HG03139 (cell line): ENCODE measurements at regions not wholly inside any gene's neighbourhood (a gene's known extent, or its start where the extent isn't known, plus 50 kb on each side); places are given as distances from the start of the nearest gene placed in this dataset.

Experiments used
- ATAC-seq: cut with Tn5 transposase; IDR thresholded peaks from one replicate; pipeline ENCODE4 v1.9.1; 2021; ENCODE audit not compliant: unreplicated experiment

DNA sequence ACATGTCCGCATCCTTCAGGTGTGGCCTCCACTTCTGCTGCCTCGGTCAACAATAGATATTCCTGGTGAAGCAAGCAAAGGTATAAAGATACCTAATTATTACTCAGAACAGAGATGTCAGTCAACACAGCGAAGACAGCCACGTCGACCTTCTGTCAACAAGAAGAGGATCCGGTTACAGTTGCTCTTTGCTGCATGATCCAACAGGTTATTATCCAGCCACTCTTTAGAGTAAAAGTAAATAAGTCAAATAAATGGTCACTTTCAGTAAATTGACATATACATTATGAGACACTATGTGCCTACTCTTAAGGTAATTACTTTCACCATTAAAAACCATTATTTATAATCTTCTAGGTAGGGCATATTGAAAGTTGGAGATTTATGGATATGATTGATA is 356.8 kb upstream of the ATP11B start:
- ATAC-seq: no peak

DNA sequence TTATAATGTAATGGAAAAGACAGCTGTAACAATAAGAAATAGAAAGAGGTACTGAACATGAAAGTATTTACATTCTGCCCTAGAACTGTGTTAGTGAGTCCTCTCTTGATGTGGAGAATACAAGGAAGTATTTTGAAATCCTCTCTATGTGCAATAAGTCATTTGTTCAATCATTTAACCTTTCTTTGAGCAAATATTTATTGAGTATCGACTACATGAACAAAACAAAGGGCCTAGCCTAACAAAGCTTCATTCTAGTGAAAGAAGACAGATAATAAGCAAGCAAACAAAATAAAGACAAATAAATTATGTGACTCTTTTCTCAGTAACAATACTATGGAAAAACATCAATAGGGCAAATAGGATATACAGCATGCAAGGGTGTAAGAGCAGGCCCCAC is 354.9 kb upstream of the ATP11B start:
- no peak for ATAC-seq

DNA sequence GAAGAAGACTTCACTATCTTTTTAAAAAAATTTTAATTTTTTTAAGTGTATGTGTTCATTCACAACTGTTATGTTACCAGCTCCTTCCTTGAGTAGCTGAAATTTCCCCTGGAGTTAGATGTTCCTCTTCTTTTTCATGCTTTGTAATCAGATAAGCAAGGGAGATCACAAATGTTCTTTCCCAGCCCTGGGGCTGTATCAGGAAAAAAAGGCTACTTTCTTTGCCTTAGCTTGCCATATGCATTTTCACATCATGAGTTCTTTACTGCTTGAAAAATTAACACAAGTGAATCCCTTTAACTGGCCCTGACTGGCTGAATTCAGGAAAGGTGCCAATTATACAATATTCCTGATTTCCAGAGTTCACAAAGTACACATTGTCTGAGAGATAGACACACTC is 353.2 kb upstream of the ATP11B start:
- ATAC-seq: no peak

DNA sequence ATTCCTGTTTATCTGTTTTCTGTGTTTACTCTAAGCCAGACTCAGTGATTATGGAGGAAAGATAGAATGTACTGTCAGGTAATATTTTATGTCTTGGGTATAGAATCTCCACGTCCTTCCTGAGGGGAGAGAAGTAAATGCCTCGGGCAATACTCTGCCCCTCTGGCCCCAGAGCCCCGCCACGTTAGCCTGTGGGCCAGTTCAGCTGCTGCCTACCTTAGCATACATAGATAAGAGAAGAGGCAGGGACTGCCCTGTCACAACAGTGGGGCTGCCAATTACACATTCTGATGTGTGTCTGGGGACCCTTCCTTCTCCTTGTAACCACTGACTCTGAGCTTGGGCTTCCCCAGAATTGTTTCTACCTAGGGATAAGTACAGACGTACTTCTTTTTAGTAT is 347.7 kb upstream of the ATP11B start:
- no peak for ATAC-seq

DNA sequence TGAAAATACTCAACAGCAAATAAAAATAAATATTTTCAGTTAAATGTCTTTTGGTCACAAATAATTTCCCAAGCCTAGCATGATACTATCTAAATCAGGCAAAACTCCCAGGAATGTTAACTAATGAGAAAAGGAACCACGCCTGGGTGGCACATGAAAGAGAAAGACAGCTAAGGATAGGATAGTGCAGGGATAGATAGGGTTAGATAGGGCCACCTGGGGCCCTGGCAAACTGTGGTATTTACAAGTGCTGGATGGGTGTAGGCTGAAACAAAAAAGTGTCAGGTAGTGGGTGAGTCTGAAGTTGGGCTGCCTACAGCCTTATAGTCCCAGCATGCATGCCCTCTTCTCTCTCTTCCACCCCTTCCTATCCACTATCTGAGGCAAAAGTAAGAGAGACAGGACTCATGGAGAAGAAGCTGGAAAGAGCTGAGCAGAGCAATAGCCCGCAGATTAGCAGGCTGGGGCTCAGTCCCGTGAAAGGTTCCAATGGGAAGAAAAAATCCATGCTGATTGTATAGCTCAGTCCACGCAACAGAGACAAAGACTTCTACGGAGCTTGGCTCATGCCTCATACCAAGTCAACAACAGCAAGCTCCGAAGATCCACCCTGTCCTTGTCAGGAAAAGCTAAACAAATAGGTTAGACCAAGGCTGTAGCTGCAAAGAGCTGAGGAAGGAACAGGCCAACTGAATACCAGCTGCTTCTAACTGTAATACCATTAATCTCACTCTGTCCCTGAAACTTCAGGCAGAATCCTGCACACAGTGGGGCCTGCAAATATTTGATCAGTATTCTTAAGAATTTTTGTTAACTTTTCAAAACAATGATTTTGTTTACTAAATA is 342.1 kb upstream of the ATP11B start:
- no peak for ATAC-seq

DNA sequence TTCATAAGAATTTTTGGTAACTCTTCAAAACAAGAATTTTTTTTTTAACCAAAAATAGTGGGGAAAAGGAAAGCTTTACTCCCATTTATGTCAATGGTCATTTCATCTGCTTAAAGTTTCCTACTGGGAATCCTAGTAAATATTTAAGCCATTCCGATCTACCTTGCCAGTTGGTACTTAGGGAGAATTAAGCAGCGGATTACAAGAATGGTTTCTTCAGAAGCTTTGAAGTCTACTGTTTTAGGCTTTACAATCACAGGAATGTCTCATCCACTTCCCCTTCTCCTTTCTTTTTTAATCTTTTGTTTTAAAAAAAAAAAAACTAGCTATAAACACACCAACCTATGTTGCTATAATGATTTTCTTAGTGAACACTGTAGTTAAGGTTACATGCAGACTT is 341.4 kb upstream of the ATP11B start:
- no peak for ATAC-seq

DNA sequence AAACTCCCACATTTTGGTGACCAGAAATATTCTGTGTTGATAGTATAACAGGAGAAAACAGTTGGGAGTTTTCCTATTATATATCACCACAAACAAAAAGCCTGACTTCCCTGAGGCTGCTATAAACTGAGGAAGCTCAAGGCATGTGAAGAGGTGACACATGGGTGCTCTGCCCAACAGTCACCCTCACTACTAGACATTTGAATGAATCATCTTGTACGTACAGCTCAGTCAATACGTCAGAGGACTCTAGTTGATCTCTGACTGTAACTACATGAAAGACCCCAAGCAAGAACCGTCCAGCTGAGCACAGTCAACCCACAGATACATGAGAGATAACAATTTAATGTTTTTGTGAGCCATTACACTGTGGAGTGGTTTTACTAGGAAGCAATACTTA is 338.3 kb upstream of the ATP11B start:
- ATAC-seq: no peak

DNA sequence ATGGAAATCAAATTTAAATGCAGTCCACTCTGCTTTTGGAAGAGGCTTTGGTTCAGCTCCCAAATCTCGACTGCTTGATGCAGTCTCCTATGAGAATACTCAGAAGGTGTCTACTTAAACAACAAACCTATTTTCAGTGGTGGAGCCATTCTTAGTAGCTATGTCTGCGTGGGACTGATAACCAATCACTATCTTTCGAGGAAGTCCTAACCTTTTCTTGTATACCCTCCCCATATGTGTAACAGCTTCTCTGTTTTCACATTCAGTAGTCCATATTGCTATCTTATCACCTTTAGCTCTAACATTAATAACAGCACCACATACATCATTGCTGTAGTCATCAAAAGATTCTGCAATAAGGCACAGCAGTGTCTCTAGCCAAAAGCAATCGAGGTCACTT is 333.0 kb upstream of the ATP11B start:
- no peak for ATAC-seq

DNA sequence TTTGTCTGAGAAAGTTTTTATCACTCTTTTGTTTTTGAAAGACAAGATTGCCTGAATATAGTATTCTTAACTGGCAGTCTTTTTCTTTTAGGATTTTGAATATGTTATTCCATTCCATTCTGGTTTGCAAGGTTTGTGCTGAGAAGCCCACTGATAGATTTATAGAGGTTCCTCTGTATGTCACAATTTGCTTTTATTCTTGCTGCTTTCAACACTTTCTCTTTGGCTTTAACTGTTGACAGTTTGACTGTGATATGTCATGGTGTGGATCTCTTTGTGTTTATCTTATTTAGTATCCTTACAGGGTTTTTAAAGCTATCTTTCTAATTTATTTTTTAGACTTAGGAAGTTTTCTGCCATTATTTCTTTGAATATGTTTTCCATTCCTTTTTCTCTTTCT is 331.2 kb upstream of the ATP11B start:
- no peak for ATAC-seq

DNA sequence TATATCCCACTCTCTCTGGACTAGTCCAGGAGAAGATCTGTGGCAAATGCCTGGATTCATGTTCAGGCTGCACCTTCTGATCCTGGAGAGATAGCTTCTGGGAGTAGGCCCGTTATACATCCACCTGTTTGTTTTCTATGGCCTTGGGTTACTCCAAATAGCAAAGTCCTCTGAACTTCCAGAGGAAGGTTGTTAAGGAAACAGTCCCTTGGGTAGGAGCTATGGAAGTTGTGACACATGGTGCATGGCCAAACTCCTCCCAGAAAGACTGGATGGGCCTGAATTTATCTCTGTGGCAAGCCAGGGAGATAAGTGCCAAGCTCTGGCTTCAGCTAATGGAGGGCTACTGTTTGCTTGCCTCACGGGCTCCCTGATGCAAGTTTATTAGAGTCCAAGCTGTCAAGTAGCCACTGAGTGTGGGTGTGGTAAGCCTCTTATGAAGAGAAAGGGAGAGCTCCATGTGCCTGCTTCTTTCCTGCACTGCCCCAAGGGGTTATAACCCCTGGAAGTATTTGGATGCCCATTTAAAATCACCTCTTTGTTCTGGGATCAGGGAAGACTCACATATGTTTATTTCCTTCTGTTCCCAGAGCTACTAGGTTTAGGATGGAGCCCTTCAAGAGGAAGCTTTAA is 328.7 kb upstream of the ATP11B start:
- no peak for ATAC-seq

DNA sequence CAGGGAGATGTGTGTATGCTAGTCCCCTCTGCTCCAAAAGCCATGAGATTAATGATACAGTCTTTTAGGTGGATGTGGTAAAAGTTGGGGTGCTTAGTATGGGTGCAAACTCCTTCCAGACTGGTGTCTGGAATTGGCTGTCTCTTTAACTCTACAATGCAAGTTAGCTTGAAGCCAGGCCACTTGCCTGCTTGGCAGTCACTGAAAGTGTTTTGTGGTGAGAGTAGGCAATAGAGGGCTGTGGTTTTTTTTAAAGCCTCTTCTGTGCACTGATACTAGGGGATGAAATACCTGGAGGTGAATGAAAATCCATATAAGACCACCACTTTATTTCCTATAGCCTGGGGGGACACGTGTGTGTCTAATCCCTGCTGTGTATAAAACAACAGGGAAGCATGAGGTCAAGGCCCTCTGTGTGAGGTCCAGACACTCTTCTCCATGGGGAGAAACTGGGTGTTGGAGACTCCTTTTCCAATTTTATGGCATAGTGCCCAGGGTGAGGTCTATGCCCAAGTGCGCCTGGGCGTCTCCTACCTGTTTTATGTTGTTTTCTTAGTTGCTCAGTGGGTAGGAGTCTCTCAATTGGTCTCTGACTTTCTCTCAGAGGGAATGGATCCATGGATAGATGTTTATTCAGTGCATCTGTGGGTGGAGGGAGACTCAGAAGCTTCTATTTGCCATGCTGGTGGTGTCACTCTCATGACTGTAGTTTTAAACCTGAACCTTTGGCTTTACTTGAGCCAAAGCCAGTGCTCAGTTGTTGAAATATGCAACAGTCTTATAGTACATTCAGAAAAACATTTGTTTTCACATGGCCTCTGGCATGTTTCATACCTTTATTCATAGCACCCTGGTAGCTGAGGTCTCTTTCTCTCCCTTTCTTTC is 327.8 kb upstream of the ATP11B start:
- ATAC-seq: no peak

DNA sequence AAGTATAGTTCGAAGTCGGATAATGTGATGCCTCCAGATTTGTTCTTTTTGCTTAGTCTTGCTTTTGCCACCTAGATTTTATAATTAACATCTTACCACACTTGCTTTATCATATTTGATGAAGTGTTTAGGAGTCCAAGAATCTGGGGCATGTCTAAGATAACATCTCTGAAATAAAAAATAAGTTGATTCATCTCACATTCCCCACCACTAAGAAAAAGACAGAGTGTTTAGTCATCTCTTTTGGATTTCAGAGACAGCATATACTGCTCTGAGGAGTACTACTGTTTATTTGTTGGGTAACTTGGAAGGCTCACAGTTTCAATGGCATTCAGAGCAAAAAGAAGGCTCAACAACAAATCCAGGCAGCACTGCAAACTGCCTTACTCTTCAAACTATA is 324.2 kb upstream of the ATP11B start:
- no peak for ATAC-seq

DNA sequence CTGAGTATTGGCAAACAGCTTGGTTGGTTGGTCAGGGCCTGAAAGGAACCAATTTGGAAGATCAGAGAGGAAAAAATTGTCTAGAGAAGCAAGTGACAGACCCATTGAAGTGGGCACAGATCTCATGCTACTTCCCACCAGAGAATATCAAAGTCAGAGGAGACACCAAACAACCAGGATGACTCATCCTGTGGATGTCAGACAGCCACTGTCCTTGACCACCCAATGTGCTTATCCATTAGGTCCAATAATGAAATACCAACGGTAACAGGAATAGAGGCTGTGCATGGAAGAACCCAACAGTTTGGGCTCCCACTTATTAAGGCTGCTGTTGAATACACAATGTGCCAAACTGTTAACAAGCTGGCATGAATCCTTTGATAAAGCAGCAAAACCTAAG is 323.1 kb upstream of the ATP11B start:
- no peak for ATAC-seq

DNA sequence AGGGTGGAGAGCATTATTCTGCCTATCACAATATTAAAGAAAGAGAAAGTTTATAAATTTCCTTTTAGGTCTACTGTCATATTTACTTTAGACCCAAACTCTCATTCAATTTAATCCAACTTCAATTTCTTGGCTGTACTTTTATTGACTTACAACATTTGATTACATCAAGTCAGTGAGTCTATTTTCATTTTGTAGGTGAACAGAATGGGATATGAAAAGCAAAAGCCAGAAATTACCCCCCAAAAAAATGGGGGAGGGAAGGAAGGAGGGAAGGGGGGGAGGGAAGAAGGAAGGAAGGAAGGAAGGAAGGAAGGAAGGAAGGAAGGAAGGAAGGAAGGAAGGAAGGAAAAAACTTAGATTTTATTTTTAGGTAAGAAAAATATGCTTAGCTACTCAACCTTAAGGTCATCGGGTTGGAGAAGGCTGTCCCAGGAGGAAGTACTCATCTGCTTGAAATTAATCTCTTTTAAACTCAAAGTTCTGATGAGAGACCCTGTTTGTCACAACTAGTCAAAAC is 320.1 kb upstream of the ATP11B start:
- ATAC-seq: no peak

DNA sequence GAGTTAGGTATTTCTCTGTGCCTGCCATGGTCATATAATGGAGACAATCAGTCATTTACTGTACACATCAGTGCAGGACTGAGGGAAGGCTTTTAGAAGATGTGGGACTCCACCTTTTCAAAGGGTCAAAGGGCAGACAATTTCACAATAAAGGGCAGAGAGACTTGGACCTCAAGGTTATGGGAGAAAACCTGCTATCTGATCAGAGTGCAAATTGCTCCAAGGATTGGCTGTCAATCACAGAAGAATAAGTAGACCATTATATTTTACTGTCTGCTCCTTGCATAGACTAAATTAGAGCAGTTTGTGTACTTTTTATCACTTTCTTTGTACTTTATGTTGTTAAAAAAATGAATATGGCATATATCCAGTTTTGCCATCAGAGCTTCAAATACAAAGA is 314.9 kb upstream of the ATP11B start:
- no peak for ATAC-seq

DNA sequence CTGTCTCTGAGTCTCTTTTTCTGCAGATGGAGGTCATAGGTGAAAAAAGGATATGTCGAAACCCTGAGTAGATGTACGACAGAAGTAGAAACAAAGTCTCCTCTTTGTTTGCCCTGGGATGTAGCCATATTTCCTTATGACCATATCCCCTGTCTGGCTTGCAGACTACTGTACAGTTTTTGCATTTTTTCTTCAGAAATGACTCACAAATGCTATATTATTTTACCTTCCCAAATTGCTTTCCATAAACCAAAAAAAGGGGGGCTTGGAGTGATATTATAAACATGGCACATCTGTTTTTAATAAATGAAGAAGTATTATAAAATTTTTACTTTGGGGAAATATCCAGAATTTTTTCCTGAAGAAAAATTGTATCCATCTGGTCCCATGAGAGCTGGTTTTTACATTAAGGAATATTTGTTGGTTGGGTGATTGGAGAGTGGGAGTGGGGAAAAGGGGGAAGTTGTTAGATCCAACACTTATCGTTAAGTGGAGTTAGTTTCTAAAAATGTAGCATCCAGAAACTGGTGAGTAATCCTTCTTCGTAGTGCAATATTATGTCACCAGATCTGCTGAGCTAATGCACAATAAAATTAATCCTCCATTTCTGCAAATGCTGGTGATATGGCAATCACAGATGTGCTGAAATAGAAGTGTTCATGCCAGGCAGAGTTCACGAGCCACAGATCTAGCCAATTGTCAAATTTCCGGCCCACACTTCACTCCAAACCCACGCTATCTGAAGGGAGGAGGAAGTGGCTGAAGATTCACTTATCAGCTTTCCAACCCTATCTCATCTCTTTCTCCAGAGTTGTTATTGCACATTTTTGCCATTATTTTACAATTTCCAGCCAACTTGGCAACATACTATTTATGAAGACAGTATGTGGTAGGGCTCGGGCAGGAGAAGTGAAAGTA is 313.6 kb upstream of the ATP11B start:
- no peak for ATAC-seq

DNA sequence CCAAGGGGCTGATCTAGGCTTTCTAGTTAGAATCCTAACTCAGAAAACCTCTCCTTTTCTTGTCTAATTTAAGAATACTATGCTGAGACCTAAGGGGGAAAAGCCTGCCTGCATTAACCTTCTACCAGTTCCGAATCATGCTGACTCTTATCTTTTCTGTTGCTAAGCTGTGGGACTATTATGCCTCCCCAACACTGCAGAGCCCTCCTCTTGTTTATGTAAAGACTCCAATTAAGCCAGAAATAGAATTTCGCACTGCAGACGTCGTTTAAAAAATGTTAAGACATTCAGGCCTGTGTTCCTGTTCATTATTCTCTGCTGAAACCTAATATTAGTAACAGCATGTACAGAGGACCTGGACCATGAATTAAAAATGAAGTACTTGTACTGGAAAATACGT is 310.6 kb upstream of the ATP11B start:
- ATAC-seq: no peak

DNA sequence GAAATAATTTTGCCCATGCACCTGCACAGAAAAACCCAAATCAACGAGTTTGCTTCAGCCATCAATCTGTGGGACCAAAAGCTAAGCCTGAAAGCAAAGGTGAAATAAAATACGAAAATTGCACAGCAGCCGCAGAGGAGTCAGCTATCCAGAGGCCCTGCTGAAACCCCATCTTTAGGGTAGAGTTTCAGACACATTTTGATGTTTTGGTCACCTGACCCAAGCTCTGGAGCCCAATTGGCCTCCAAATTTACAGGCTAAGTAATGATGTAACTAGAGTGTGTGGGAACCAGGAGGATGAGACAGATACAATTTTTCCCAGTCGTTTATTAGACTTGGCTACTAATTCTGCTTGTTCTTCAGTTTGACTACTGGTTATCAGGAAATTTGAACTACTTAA is 308.6 kb upstream of the ATP11B start:
- no peak for ATAC-seq

DNA sequence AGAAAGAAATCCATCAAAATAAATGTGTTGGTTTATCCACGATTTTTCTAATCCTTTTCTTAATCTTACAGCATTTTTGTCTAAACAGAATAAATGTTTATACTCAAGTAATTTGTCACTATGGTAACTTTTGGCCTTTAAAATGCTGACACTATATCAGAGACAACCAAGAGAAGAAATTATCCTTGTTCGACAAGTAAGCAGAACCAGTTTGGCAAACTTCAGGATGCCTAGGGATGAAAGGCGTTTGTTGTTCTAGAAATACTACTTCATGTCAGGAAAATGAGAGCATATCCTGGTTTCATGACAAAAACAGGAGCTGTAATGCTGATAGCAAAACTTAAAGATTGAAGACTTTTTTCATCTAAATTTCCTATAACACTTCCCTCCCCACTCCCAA is 308.0 kb upstream of the ATP11B start:
- ATAC-seq: no peak

DNA sequence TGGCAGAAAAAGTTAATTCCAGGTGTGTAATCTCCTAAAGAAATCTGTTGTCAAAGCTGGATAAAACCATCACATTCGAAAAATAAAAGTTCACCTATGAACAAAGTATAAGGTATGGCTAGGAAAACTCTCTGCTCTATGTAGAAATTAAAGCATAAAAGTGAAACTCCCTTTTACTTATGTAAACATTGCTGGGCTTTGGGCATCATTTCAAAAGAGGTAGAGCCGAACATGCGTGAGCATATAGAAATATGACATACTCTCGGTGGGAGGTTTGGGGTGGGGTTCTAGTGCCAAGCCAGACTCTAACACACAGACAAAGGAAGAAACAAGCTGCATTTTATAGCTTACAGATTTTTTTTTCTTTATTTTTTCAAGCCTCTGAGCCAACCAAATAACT is 306.8 kb upstream of the ATP11B start:
- no peak for ATAC-seq

DNA sequence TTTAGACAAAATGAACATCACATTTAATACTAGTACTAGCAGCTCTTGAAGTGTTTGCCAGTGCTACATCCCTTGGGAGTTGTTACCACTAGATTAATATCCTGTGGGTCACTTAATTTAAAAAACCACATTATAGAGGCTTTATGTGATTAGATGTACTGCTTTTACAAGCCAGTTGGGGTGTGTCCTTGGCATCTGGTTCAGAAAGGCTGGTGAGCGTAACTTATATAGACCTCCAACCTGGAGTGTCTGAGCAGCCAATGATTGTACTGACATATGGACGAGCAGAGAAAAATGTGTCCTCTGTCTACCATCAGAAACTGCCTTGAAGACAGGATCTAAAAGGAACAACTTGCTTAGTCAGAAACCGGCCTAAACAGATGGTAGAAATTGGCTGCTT is 306.2 kb upstream of the ATP11B start:
- ATAC-seq: no peak
